ENCODE measurements at regions not wholly inside any gene's neighbourhood (a gene's known extent, or its start where the extent isn't known, plus 50 kb on each side); places are given as distances from the start of the nearest gene placed in this dataset.

GRCh38 chr3:168489301-168489700 lies 393.6 kb upstream of the GOLIM4 start:
- Histone ChIP-seq H3K27me3 (ENCODE audit: control insufficient read depth in 1 of 2, insufficient read depth in 2 of 2, low read length in 2 of 2) (no peaks in the 10 kb centered on the region; a peak in 1 of 5 replicates), H3K36me3 (replicated peaks in 1 of 2; ENCODE audit: control insufficient read depth in 1 of 2, insufficient read depth in 2 of 2, low read length in 2 of 2) (no peaks in the 10 kb centered on the region), H3K4me1 (ENCODE audit: insufficient read depth, low read length) (no peaks in the 10 kb centered on the region), H3K9me3 (ENCODE audit: low read length) (no peaks in the 10 kb centered on the region), H3K9ac (ENCODE audit: insufficient read depth, low read depth, low read length) (no peak overlapping the region), H3K4me3 (replicated peaks in 1 of 3; ENCODE audit: insufficient read depth in 1 of 3, low read depth in 2 of 3, low read length in 3 of 3) (no peak overlapping the region), H4K20me1 (ENCODE audit: insufficient read depth, low read length) (no peaks in the 10 kb centered on the region), H3K4me2 (ENCODE audit: low read depth, low read length) (no peak overlapping the region), H3K27ac (ENCODE audit: extremely low read length, insufficient read depth, low read length) (no peak overlapping the region), H2AFZ (ENCODE audit: low read length) (no peak overlapping the region), H3K79me2 (ENCODE audit: insufficient read depth, low read length) (no peaks in the 10 kb centered on the region)
- intact Hi-C loops (cut with micrococcal nuclease; ENCODE audit: unreplicated experiment), result no loop called here
- DNase-seq (ENCODE audit: low spot score) (no peak), FAIRE-seq (no peak), ATAC-seq (no peak)
- CTCF ChIA-PET (ENCODE audit: low intra/inter-chr PET ratio, low total read pairs), result no interaction called here
- BruUV-seq (replicated peaks), result no TSS peak
- POLR2A ChIA-PET, result no interaction called here
- in situ Hi-C loops (cut with HindIII; ENCODE audit: extremely low pct_ligation_motif_present, low pct_unique_long_range_greater_than_20kb), result no loop called here
- TF ChIP-seq SP2 (CRISPR knock-in tag; IDR thresholded peaks at IDR 0.05) (no peak), ZKSCAN5 (CRISPR knock-in tag; IDR thresholded peaks at IDR 0.05) (no peak)

GRCh38 chr3:168485936-168486335 lies 390.2 kb upstream of the GOLIM4 start:
- FAIRE-seq (no peak), ATAC-seq (no peak), DNase-seq (ENCODE audit: low spot score) (no peak)
- TF ChIP-seq ATF7 (IDR thresholded peaks at IDR 0.05), result peak; percentile 10; the same call in 1 of the 2 replicates
- no peak for TF ChIP-seq ATF7 (CRISPR knock-in tag; IDR thresholded peaks at IDR 0.05)
- TF ChIP-seq TOE1 (CRISPR knock-in tag; IDR thresholded peaks at IDR 0.05), result no peak
- Histone ChIP-seq H4K20me1 (ENCODE audit: insufficient read depth, low read length) (no peaks in the 10 kb centered on the region), H3K4me1 (ENCODE audit: insufficient read depth, low read length) (no peaks in the 10 kb centered on the region), H3K9me3 (ENCODE audit: low read length) (no peaks in the 10 kb centered on the region), H3K27ac (ENCODE audit: extremely low read length, insufficient read depth, low read length) (no peak overlapping the region), H3K4me3 (replicated peaks in 1 of 3; ENCODE audit: insufficient read depth in 1 of 3, low read depth in 2 of 3, low read length in 3 of 3) (no peak overlapping the region), H3K9ac (ENCODE audit: insufficient read depth, low read depth, low read length) (no peak overlapping the region), H3K36me3 (replicated peaks in 1 of 2; ENCODE audit: control insufficient read depth in 1 of 2, insufficient read depth in 2 of 2, low read length in 2 of 2) (no peaks in the 10 kb centered on the region), H2AFZ (ENCODE audit: low read length) (no peak overlapping the region), H3K27me3 (ENCODE audit: control insufficient read depth in 1 of 2, insufficient read depth in 2 of 2, low read length in 2 of 2) (no peaks in the 10 kb centered on the region; a peak in 1 of 5 replicates), H3K79me2 (ENCODE audit: insufficient read depth, low read length) (no peaks in the 10 kb centered on the region), H3K4me2 (ENCODE audit: low read depth, low read length) (no peak overlapping the region)
- POLR2A ChIA-PET, result no interaction called here
- in situ Hi-C loops (cut with HindIII; ENCODE audit: extremely low pct_ligation_motif_present, low pct_unique_long_range_greater_than_20kb) (no loop called here), intact Hi-C loops (cut with micrococcal nuclease; ENCODE audit: unreplicated experiment) (no loop called here)
- BruUV-seq (replicated peaks), result no TSS peak
- WGBS (ENCODE audit: low lambda C conversion rate), result 2% methylated on average over 2 of the region's 2 CpGs
- CTCF ChIA-PET (ENCODE audit: low intra/inter-chr PET ratio, low total read pairs), result no interaction called here
